BJ (cell line): ENCODE measurements at regions not wholly inside any gene's neighbourhood (a gene's known extent, or its start where the extent isn't known, plus 50 kb on each side); places are given as distances from the start of the nearest gene placed in this dataset.
"Not testable (repeated sequence)": the region's sequence is repeated elsewhere in the genome, so short reads cannot be mapped to it uniquely, and the experiment has no call there.

Source experiments
- CTCF ChIA-PET: fragments of 350-600 bp; formaldehyde crosslinking; extraction: SDS; loops from one replicate; lab custom pipeline; 2021; ENCODE audit warnings: antibody characterized with exemption, inconsistent platforms; lab: Yijun Ruan, JAX
- POLR2A ChIA-PET: fragments of 300-600 bp; sonication (Branson Sonifier 250); formaldehyde crosslinking; extraction: SDS; loops from one replicate; lab custom pipeline; 2021; ENCODE audit warnings: antibody characterized with exemption; lab: Charles Lee
- DNase-seq: peaks from one replicate; pipeline ENCODE4 v3.0.0-alpha.2; 2011; ENCODE audit warnings: low read depth
- H3K27me3 ChIP-seq: 2 replicates; pipeline ENCODE4 v1.6.0; 2011; ENCODE audit warnings: low read length; ENCODE audit not compliant: control insufficient read depth, insufficient read depth
- H3K36me3 ChIP-seq: 2 replicates; pipeline ENCODE4 v1.5.1; 2011; ENCODE audit warnings: low read length; ENCODE audit not compliant: control insufficient read depth, insufficient read depth
- H3K4me3 ChIP-seq: 2 replicates; pipeline ENCODE4 v1.5.1; 2011; ENCODE audit warnings: low read depth, mild to moderate bottlenecking, control low read depth, low read length
- TF ChIP-seq, protein P1 (sequence below): IDR thresholded peaks from 2 replicates; pipeline ENCODE4 v1.5.1; 2011; ENCODE audit warnings: low read depth, mild to moderate bottlenecking, control low read depth, inconsistent platforms, low read length, moderate library complexity; ENCODE audit not compliant: insufficient read depth

DNA sequence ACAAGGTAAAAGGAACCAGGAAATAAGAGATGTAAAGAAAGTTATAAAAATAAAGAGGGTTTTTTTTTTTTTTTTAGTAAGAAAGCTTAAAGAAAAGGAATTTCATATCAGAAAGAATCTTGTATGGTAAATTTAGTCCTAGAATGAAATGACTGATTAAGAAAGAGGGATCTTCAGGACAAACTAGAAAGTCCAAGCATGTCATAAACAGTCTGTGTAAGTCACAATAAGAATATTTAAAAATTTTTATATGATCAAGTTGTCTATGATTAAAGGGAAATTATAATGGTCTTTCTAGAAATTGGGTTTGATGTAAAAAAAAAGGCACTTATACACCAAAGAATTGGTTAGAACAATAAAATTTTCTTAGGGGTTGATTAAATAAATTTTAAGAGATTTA lies 289.5 kb downstream of the XPNPEP1 start:
- ChIA-PET POLR2A (interaction anchor here (0.6 kb wide), 1 partner anchor 176 kb away, joined by 4 read pairs; no protein-coding TSS in a partner anchor), CTCF (no interaction called here)
- TF ChIP-seq, protein P1, sequence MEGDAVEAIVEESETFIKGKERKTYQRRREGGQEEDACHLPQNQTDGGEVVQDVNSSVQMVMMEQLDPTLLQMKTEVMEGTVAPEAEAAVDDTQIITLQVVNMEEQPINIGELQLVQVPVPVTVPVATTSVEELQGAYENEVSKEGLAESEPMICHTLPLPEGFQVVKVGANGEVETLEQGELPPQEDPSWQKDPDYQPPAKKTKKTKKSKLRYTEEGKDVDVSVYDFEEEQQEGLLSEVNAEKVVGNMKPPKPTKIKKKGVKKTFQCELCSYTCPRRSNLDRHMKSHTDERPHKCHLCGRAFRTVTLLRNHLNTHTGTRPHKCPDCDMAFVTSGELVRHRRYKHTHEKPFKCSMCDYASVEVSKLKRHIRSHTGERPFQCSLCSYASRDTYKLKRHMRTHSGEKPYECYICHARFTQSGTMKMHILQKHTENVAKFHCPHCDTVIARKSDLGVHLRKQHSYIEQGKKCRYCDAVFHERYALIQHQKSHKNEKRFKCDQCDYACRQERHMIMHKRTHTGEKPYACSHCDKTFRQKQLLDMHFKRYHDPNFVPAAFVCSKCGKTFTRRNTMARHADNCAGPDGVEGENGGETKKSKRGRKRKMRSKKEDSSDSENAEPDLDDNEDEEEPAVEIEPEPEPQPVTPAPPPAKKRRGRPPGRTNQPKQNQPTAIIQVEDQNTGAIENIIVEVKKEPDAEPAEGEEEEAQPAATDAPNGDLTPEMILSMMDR: no peak
- H3K36me3 ChIP-seq: no peaks in the 10 kb centered on the region
- H3K27me3 ChIP-seq: no peaks in the 10 kb centered on the region
- no peak overlapping the region for H3K4me3 ChIP-seq
- DNase-seq: no peak

DNA sequence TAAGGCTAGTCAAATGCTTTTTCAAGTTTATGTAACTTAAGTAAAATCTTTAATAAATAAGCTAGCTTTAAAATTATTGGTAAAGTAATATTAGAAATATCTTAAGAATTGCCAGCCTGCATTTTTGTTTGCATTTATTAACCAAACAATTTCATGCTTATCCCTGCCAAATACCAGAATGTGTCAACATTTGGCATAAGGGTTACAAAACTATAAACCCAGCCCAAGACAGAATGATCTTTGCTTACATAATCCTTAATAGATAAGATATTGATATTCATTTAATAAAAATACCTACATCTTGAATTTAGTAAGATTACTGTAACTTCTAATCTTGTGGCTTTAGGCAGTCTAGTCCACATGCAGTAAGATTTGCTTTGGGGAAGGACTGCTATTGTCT lies 290.3 kb downstream of the XPNPEP1 start:
- POLR2A ChIA-PET, DNase-seq, H3K4me3 ChIP-seq, H3K36me3 ChIP-seq, H3K27me3 ChIP-seq, CTCF ChIA-PET: not testable (repeated sequence)

DNA sequence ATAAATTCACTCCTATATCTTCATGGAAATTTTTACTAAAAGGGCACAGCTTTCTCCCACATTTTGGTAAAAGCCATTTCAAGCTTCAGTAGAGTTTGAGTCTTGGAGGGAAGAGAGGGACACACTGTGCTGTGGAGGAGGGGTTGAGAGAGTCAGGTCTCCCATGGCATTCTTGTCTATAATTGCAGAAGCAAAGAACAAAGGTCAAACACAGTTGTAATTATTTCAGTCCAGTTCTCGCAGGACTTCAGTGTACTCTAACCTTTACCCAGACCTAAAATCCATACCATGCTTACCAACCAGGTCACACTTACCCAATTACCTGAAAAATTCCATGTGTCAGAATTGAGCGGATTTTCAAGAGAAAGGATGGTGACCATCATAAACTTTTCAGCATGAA lies 298.4 kb downstream of the XPNPEP1 start:
- ChIA-PET POLR2A (no interaction called here), CTCF (no interaction called here)
- H3K4me3 ChIP-seq: no peak overlapping the region
- H3K36me3 ChIP-seq: no peaks in the 10 kb centered on the region
- no peak for DNase-seq
- no peaks in the 10 kb centered on the region for H3K27me3 ChIP-seq
- TF ChIP-seq, protein P1: no peak

DNA sequence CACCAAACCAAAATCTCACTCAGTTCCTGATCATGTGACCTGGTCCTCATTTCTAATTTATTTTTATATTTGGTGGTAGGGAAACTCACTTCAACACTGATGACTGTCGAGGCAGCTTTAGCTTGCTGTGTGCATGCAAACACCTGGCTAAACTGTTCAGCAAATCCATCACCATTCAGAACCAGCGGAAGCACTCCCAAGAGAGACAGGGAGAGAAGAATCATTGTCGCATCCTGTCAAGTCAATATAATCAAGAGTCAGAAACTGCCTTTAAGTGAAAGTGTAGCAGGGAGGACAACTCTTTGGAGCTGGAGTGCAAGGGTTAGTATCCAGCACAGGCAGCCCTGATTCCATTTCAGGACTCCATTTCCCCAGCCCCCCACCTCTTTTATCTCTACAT lies 300.7 kb downstream of the XPNPEP1 start:
- ChIA-PET CTCF (no interaction called here), POLR2A (no interaction called here)
- H3K4me3 ChIP-seq: no peak overlapping the region
- no peak for DNase-seq
- H3K27me3 ChIP-seq: no peaks in the 10 kb centered on the region
- TF ChIP-seq, protein P1: no peak
- no peaks in the 10 kb centered on the region for H3K36me3 ChIP-seq

DNA sequence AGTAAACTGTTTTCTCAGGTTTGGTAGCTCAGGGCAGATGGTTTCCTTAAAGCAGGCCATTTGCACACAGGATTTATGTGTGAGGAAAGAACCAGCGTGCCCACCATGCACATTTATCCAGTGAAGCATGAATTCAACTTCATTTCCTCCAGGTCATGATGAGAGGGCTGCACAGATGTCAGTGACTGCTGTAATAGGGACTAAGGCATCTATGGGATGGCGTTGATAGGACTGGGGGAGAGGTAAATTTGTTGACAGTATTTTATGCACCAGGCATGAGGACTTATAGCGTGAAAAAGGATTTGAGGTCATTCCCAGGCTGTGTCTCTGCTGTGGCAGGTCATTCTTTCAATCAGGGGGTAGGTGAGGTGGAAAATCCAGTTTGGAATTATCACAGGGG lies 302.9 kb downstream of the XPNPEP1 start:
- TF ChIP-seq, protein P1: no peak
- CTCF ChIA-PET: interaction anchor here (0.5 kb wide), 1 partner anchor 897 kb away, joined by 3 read pairs; no protein-coding TSS in a partner anchor
- POLR2A ChIA-PET: no interaction called here
- DNase-seq: no peak
- Histone ChIP-seq H3K4me3 (no peak overlapping the region), H3K27me3 (no peaks in the 10 kb centered on the region), H3K36me3 (no peaks in the 10 kb centered on the region)

DNA sequence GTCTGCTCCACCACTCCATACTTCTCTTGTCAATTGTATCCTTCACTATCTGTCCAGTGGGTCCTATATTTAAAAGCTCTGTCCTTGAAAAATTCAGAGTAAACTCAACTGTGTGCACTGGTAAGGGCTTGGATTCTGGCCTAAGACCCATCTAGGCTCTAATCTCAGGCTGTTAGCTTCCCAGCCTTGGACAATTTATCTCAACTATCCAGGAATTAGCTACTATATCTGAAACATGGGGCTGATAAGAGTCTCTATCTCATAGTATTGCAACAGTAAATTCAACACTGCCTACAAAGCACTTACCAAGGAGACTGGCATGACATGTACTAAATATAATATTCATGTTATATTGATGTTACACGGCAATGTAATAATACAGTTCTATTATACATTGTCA lies 303.4 kb downstream of the XPNPEP1 start:
- DNase-seq: no peak
- Histone ChIP-seq H3K4me3 (no peak overlapping the region), H3K36me3 (no peaks in the 10 kb centered on the region), H3K27me3 (no peaks in the 10 kb centered on the region)
- ChIA-PET CTCF (no interaction called here), POLR2A (no interaction called here)
- TF ChIP-seq, protein P1: no peak
